ENCODE measurements at regions not wholly inside any gene's neighbourhood (a gene's known extent, or its start where the extent isn't known, plus 50 kb on each side); places are given as distances from the start of the nearest gene placed in this dataset.

GRCh38 chr17:5864741-5865657 is 205.2 kb upstream of the WSCD1 start:
- in situ Hi-C loops (cut with HindIII; ENCODE audit: low sequenced_read_pairs) = no loop called here
- no peak for DNase-seq (ENCODE audit: low read depth, low spot score)
- H3K4me3 ChIP-seq (ENCODE audit: low read depth, low read length) = no peak overlapping the region
- no peak for TF ChIP-seq CTCF (IDR thresholded peaks at IDR 0.05; ENCODE audit: low read depth, low read length)

GRCh38 chr17:5866978-5867377 is 203.2 kb upstream of the WSCD1 start:
- no peak for TF ChIP-seq CTCF (IDR thresholded peaks at IDR 0.05; ENCODE audit: low read depth, low read length)
- DNase-seq (ENCODE audit: low read depth, low spot score) = no peak
- in situ Hi-C loops (cut with HindIII; ENCODE audit: low sequenced_read_pairs) = no loop called here
- no peak overlapping the region for H3K4me3 ChIP-seq (ENCODE audit: low read depth, low read length)

GRCh38 chr17:5869041-5869745 is 201.0 kb upstream of the WSCD1 start:
- H3K4me3 ChIP-seq (ENCODE audit: low read depth, low read length) = no peak overlapping the region
- in situ Hi-C loops (cut with HindIII; ENCODE audit: low sequenced_read_pairs) = no loop called here
- DNase-seq (ENCODE audit: low read depth, low spot score) = no peak
- TF ChIP-seq CTCF (IDR thresholded peaks at IDR 0.05; ENCODE audit: low read depth, low read length) = no peak

- no peak for TF ChIP-seq CTCF (IDR thresholded peaks at IDR 0.05; ENCODE audit: low read depth, low read length)
- no peak overlapping the region for H3K4me3 ChIP-seq (ENCODE audit: low read depth, low read length)
- no peak for DNase-seq (ENCODE audit: low read depth, low spot score)
- in situ Hi-C loops (cut with HindIII; ENCODE audit: low sequenced_read_pairs) = no loop called here
Measured at GRCh38 chr17:5870231-5870953, 199.8 kb upstream of the WSCD1 start.

GRCh38 chr17:5871666-5872065 is 198.5 kb upstream of the WSCD1 start:
- DNase-seq (ENCODE audit: low read depth, low spot score) = no peak
- no peak for TF ChIP-seq CTCF (IDR thresholded peaks at IDR 0.05; ENCODE audit: low read depth, low read length)
- in situ Hi-C loops (cut with HindIII; ENCODE audit: low sequenced_read_pairs) = no loop called here
- H3K4me3 ChIP-seq (ENCODE audit: low read depth, low read length) = no peak overlapping the region

GRCh38 chr17:5872831-5873230 is 197.3 kb upstream of the WSCD1 start:
- no peak overlapping the region for H3K4me3 ChIP-seq (ENCODE audit: low read depth, low read length)
- no peak for TF ChIP-seq CTCF (IDR thresholded peaks at IDR 0.05; ENCODE audit: low read depth, low read length)
- no peak for DNase-seq (ENCODE audit: low read depth, low spot score)
- in situ Hi-C loops (cut with HindIII; ENCODE audit: low sequenced_read_pairs) = no loop called here

All from astrocyte of the spinal cord (primary cell).